ENCODE measurements at regions not wholly inside any gene's neighbourhood (a gene's known extent, or its start where the extent isn't known, plus 50 kb on each side); places are given as distances from the start of the nearest gene placed in this dataset.

- H3K36me3 Mint-ChIP-seq (ENCODE audit: insufficient read depth): no peaks in the 10 kb centered on the region
These were observed 345.1 kb upstream of the C11orf87 start for GRCh38 chr11:109076870-109077269.

GRCh38 chr11:109077291-109077920 lies 344.6 kb upstream of the C11orf87 start:
- no peaks in the 10 kb centered on the region for H3K9me3 Mint-ChIP-seq (ENCODE audit: low read depth)
- no peaks in the 10 kb centered on the region for H3K36me3 Mint-ChIP-seq (ENCODE audit: insufficient read depth)
- no peaks in the 10 kb centered on the region for H3K27me3 Mint-ChIP-seq
- no peak for DNase-seq (ENCODE audit: low spot score, unreplicated experiment)
- no peak for TF ChIP-seq CTCF (IDR thresholded peaks at IDR 0.05; ENCODE audit: unreplicated experiment)
- H3K4me3 Mint-ChIP-seq (ENCODE audit: low read depth): no peak overlapping the region
- H3K4me1 Mint-ChIP-seq (ENCODE audit: low read depth): no peaks in the 10 kb centered on the region
- no peak overlapping the region for H3K27ac Mint-ChIP-seq

More at GRCh38 chr11:109076870-109077269, 345.1 kb upstream of the C11orf87 start:
- H3K9me3 Mint-ChIP-seq (ENCODE audit: low read depth): no peaks in the 10 kb centered on the region
- no peak for TF ChIP-seq CTCF (IDR thresholded peaks at IDR 0.05; ENCODE audit: unreplicated experiment)
- H3K4me3 Mint-ChIP-seq (ENCODE audit: low read depth): no peak overlapping the region
- H3K4me1 Mint-ChIP-seq (ENCODE audit: low read depth): no peaks in the 10 kb centered on the region
- no peak overlapping the region for H3K27ac Mint-ChIP-seq
- DNase-seq (ENCODE audit: low spot score, unreplicated experiment): no peak
- no peaks in the 10 kb centered on the region for H3K27me3 Mint-ChIP-seq

- H3K4me1 Mint-ChIP-seq (ENCODE audit: low read depth): no peaks in the 10 kb centered on the region
- DNase-seq (ENCODE audit: low spot score, unreplicated experiment): no peak
- no peak overlapping the region for H3K27ac Mint-ChIP-seq
- no peaks in the 10 kb centered on the region for H3K36me3 Mint-ChIP-seq (ENCODE audit: insufficient read depth)
- no peaks in the 10 kb centered on the region for H3K9me3 Mint-ChIP-seq (ENCODE audit: low read depth)
- no peak overlapping the region for H3K4me3 Mint-ChIP-seq (ENCODE audit: low read depth)
- TF ChIP-seq CTCF (IDR thresholded peaks at IDR 0.05; ENCODE audit: unreplicated experiment): no peak
- H3K27me3 Mint-ChIP-seq: no peaks in the 10 kb centered on the region
These were observed 336.1 kb upstream of the C11orf87 start for GRCh38 chr11:109085708-109086373.

- H3K27ac Mint-ChIP-seq: no peak overlapping the region
- TF ChIP-seq CTCF (IDR thresholded peaks at IDR 0.05; ENCODE audit: unreplicated experiment): no peak
- H3K4me3 Mint-ChIP-seq (ENCODE audit: low read depth): no peak overlapping the region
- no peaks in the 10 kb centered on the region for H3K4me1 Mint-ChIP-seq (ENCODE audit: low read depth)
- H3K36me3 Mint-ChIP-seq (ENCODE audit: insufficient read depth): no peaks in the 10 kb centered on the region
- no peaks in the 10 kb centered on the region for H3K27me3 Mint-ChIP-seq
- no peaks in the 10 kb centered on the region for H3K9me3 Mint-ChIP-seq (ENCODE audit: low read depth)
- no peak for DNase-seq (ENCODE audit: low spot score, unreplicated experiment)
These were observed 335.1 kb upstream of the C11orf87 start for GRCh38 chr11:109086931-109087330.

- no peaks in the 10 kb centered on the region for H3K4me1 Mint-ChIP-seq (ENCODE audit: low read depth)
- no peaks in the 10 kb centered on the region for H3K9me3 Mint-ChIP-seq (ENCODE audit: low read depth)
- no peak overlapping the region for H3K27ac Mint-ChIP-seq
- no peak overlapping the region for H3K4me3 Mint-ChIP-seq (ENCODE audit: low read depth)
- DNase-seq (ENCODE audit: low spot score, unreplicated experiment): no peak
- no peaks in the 10 kb centered on the region for H3K27me3 Mint-ChIP-seq
- no peak for TF ChIP-seq CTCF (IDR thresholded peaks at IDR 0.05; ENCODE audit: unreplicated experiment)
- H3K36me3 Mint-ChIP-seq (ENCODE audit: insufficient read depth): no peaks in the 10 kb centered on the region
These were observed 333.9 kb upstream of the C11orf87 start for GRCh38 chr11:109088086-109088485.

All from progenitor cell of endocrine pancreas (in vitro differentiated cells).